GM23248 (cell line): ENCODE measurements at regions not wholly inside any gene's neighbourhood (a gene's known extent, or its start where the extent isn't known, plus 50 kb on each side); places are given as distances from the start of the nearest gene placed in this dataset.

ENCODE experiments used
- DNase-seq: peaks from one replicate; pipeline ENCODE4 v3.0.0-alpha.2; 2015
- H2AFZ ChIP-seq: fragments of 200-600 bp; sonication (generic); 2 replicates; pipeline ENCODE4 v1.6.1; 2016; ENCODE audit warnings: antibody characterized with exemption
- H3F3A ChIP-seq: fragments of 200-600 bp; sonication (generic); 2 replicates; pipeline ENCODE4 v1.6.1; 2016; ENCODE audit warnings: mild to moderate bottlenecking, antibody characterized with exemption, mixed run types; ENCODE audit not compliant: insufficient read depth
- H3K27ac ChIP-seq: fragments of 200-600 bp; sonication (generic); 2 replicates; pipeline ENCODE4 v1.5.1; 2016; ENCODE audit warnings: mild to moderate bottlenecking
- H3K27me3 ChIP-seq: fragments of 200-600 bp; sonication (generic); replicated peaks from 2 replicates; pipeline ENCODE4 v1.6.1; 2016; ENCODE audit warnings: mild to moderate bottlenecking; ENCODE audit not compliant: insufficient read depth
- H3K36me3 ChIP-seq: fragments of 200-600 bp; sonication (generic); 2 replicates; pipeline ENCODE4 v1.6.1; 2016; ENCODE audit warnings: low read depth, mild to moderate bottlenecking
- H3K4me1 ChIP-seq: fragments of 200-600 bp; sonication (generic); 2 replicates; pipeline ENCODE4 v1.6.1; 2016; ENCODE audit warnings: mild to moderate bottlenecking; ENCODE audit not compliant: insufficient read depth
- H3K4me2 ChIP-seq: fragments of 200-600 bp; sonication (generic); one replicate; pipeline ENCODE4 v1.6.1; 2016; ENCODE audit warnings: mild to moderate bottlenecking; ENCODE audit not compliant: unreplicated experiment
- H3K4me3 ChIP-seq: fragments of 200-600 bp; sonication (generic); 2 replicates; pipeline ENCODE4 v1.5.1; 2016; ENCODE audit warnings: mild to moderate bottlenecking
- H3K79me2 ChIP-seq: fragments of 200-600 bp; sonication (generic); 2 replicates; pipeline ENCODE4 v1.6.1; 2016; ENCODE audit warnings: mild to moderate bottlenecking; ENCODE audit not compliant: insufficient read depth
- H3K9ac ChIP-seq: fragments of 200-600 bp; sonication (generic); 2 replicates; pipeline ENCODE4 v1.6.1; 2016; ENCODE audit warnings: mild to moderate bottlenecking
- H3K9me2 ChIP-seq: fragments of 200-600 bp; sonication (generic); 2 replicates; pipeline ENCODE4 v1.6.1; 2016; ENCODE audit warnings: mixed run types, mild to moderate bottlenecking, moderate library complexity; ENCODE audit not compliant: insufficient read depth
- H3K9me3 ChIP-seq: fragments of 200-600 bp; sonication (generic); one replicate; pipeline ENCODE4 v1.6.1; 2017; ENCODE audit warnings: low read depth
- H4K20me1 ChIP-seq: fragments of 200-600 bp; sonication (generic); 2 replicates; pipeline ENCODE4 v1.6.0; 2016; ENCODE audit not compliant: insufficient read depth
- EZH2 ChIP-seq: fragments of 200-600 bp; sonication (generic); IDR thresholded peaks from 2 replicates; pipeline ENCODE4 v1.6.1; 2018; ENCODE audit warnings: antibody characterized with exemption, mild to moderate bottlenecking; ENCODE audit not compliant: insufficient read depth, poor library complexity, severe bottlenecking
- EZH2phosphoT487 ChIP-seq: fragments of 200-600 bp; sonication (generic); IDR thresholded peaks from 2 replicates; pipeline ENCODE4 v1.6.1; 2018; ENCODE audit warnings: antibody characterized with exemption, moderate library complexity, mild to moderate bottlenecking, low read depth; ENCODE audit not compliant: insufficient read depth
- WGBS, 2 experiments: methylation state at CpG; one replicate each; pipeline ENCODE4 v1.1.6; 2015 to 2017; ENCODE audit warnings: low lambda C conversion rate in 2 of 2, low coverage in 1 of 2; ENCODE audit errors: missing lambda C conversion rate in 2 of 2; 5-methylcytosine and 5-hydroxymethylcytosine counted together
- in situ Hi-C: fragments of 300-500 bp; cut with MboI; formaldehyde crosslinking; loops from 2 replicates; pipeline ENCODE4 v1.15.0; 2020

DNA sequence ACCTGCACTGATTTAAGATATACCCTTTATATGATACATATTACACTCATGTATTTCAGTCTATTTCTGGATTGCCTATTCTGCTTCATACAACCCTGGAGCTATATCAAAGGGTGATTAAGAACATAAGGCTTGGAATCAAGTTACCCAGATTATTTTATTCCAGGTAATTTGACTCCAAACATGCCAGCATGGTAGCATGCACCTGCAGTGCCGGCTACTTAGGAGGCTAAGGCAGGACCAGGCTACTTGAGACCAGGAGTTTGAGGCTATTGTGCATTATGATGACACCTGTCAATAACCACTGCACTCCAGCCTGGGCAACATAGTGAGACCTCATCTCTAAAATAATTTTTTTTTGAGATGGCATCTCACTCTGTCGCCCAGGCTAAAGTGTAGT lies 50.4 kb upstream of the NEO1 start:
- no peak overlapping the region for H2AFZ ChIP-seq
- H3K4me1 ChIP-seq, result peaks cover 6% of the 10 kb centered on the region; the same call in 1 of the 2 replicates
- no peak overlapping the region for H3K9ac ChIP-seq
- TF ChIP-seq EZH2 (no peak), EZH2phosphoT487 (no peak)
- H3K4me3 ChIP-seq, result no peak overlapping the region
- no peak for DNase-seq
- no peaks in the 10 kb centered on the region for H3K27me3 ChIP-seq
- no peaks in the 10 kb centered on the region for H3K36me3 ChIP-seq
- H3K4me2 ChIP-seq, result no peak overlapping the region
- no peaks in the 10 kb centered on the region for H3F3A ChIP-seq
- no peaks in the 10 kb centered on the region for H3K9me3 ChIP-seq
- H4K20me1 ChIP-seq, result no peaks in the 10 kb centered on the region
- WGBS, 2 experiments, result 49 to 51% methylated on average over 2 of the region's 2 CpGs
- no peak overlapping the region for H3K27ac ChIP-seq
- H3K79me2 ChIP-seq, result no peaks in the 10 kb centered on the region
- in situ Hi-C loops, result no loop called here
- H3K9me2 ChIP-seq, result no peaks in the 10 kb centered on the region

DNA sequence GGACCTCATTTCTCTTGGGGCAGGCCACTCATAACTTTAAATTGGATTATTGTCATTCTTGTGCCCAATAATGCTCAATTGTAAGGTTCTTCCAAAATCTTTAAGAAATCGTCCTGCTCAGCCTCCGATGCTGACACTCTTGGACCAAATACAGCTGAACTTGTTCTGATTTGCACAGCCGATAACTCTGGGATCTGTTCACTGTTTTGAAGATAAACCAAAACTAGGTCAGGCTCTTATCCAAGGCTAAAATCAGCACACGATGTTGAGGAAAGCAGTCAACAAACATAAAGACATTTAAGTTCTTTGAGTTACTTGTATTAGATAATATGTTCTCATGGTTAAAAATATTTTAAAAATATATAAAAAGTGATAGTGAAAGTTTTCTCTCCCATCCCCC lies 52.0 kb upstream of the NEO1 start:
- Histone ChIP-seq H3K9ac (no peak overlapping the region), H3K4me2 (no peak overlapping the region), H3K27me3 (no peaks in the 10 kb centered on the region), H3K36me3 (no peaks in the 10 kb centered on the region), H3K4me3 (no peak overlapping the region), H4K20me1 (no peaks in the 10 kb centered on the region), H2AFZ (no peak overlapping the region), H3K9me3 (no peaks in the 10 kb centered on the region), H3K4me1 (peaks cover 6% of the 10 kb centered on the region; the same call in 1 of the 2 replicates), H3F3A (no peaks in the 10 kb centered on the region), H3K79me2 (no peaks in the 10 kb centered on the region), H3K9me2 (no peaks in the 10 kb centered on the region), H3K27ac (no peak overlapping the region)
- TF ChIP-seq EZH2 (no peak), EZH2phosphoT487 (no peak)
- WGBS, 2 experiments, result 13 to 21% methylated on average over 4 of the region's 4 CpGs
- no peak for DNase-seq
- in situ Hi-C loops, result no loop called here

DNA sequence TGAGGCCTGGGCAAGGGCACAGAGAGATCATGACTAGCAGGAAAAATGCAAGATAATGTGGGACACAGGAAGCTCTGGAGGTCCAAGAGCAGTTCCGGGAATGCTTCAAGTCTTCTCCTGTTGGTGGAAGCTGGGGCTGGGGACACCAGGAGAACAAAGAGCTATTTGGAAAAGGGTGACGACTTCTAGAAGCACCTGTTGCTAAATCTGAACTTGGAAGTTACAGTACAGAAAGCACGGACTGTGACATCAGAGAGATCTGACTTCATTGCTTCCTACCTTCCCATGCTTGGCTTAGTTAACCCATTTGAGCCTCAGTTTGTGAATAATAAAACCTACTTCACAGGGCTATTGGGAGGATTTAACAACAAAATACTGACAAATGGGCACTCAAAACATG lies 52.7 kb upstream of the NEO1 start:
- WGBS, 2 experiments, result 92 to 98% methylated on average over 3 of the region's 3 CpGs

DNA sequence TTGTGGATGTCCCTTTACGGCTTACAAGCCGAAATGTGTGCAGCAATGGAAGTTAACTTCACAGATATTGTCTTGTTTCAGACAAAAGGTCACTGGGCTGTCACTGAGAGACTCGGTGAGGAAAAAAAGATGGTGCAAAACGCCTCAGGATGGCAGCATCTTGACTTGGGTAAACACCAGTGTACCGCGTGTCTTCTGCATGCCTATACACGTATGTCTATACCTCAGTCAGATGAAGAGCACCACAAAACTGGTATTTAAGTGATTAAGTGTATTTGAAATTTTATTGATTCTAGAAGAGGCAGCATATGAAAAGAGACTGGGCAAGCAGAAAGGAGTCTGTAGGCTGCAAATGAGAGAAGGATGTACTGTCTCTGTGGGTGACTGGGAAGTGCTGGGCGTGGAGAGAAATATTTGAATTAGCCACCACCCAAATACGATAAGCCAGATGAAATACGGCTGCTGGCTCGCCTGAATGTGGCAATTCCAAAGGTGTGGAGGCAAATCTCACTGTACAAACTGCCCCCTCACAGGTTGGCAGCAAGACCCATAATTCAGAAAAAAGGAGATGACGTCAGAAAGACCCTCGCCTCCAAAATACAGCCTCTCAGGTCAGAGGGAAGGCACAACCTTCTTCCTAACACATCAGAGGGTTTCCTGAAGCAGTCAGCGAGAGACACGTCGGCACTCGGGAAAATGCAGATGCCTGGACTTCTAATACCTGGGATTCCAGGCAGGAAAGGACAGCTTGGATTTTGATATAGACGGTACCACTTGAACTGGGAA lies 53.4 kb upstream of the NEO1 start:
- H3K9me3 ChIP-seq, result no peaks in the 10 kb centered on the region
- H3K27me3 ChIP-seq, result no peaks in the 10 kb centered on the region
- H3F3A ChIP-seq, result no peaks in the 10 kb centered on the region
- no peaks in the 10 kb centered on the region for H4K20me1 ChIP-seq
- no peaks in the 10 kb centered on the region for H3K9me2 ChIP-seq
- TF ChIP-seq EZH2 (no peak), EZH2phosphoT487 (no peak)
- peak overlapping the region; percentile 16; the same call in 1 of the 2 replicates for H2AFZ ChIP-seq
- H3K27ac ChIP-seq, result no peak overlapping the region
- no peak overlapping the region for H3K4me3 ChIP-seq
- in situ Hi-C loops, result no loop called here
- no peaks in the 10 kb centered on the region for H3K36me3 ChIP-seq
- no peak overlapping the region for H3K4me2 ChIP-seq
- peaks cover 6% of the 10 kb centered on the region; the same call in 1 of the 2 replicates for H3K4me1 ChIP-seq
- H3K9ac ChIP-seq, result no peak overlapping the region
- WGBS, 2 experiments, result 84 to 87% methylated on average over 18 of the region's 18 CpGs
- no peak for DNase-seq
- no peaks in the 10 kb centered on the region for H3K79me2 ChIP-seq

More for the DNA sequence above, 52.7 kb upstream of the NEO1 start:
- Histone ChIP-seq H3K9me2 (no peaks in the 10 kb centered on the region), H3K79me2 (no peaks in the 10 kb centered on the region), H3K4me3 (no peak overlapping the region), H2AFZ (no peak overlapping the region), H3F3A (no peaks in the 10 kb centered on the region), H3K27me3 (no peaks in the 10 kb centered on the region), H3K4me2 (no peak overlapping the region), H4K20me1 (no peaks in the 10 kb centered on the region), H3K9me3 (no peaks in the 10 kb centered on the region), H3K9ac (no peak overlapping the region), H3K36me3 (no peaks in the 10 kb centered on the region), H3K4me1 (peaks cover 6% of the 10 kb centered on the region; the same call in 1 of the 2 replicates), H3K27ac (no peak overlapping the region)
- in situ Hi-C loops, result no loop called here
- TF ChIP-seq EZH2 (no peak), EZH2phosphoT487 (no peak)
- DNase-seq, result no peak
